ENCODE measurements at regions not wholly inside any gene's neighbourhood (a gene's known extent, or its start where the extent isn't known, plus 50 kb on each side); places are given as distances from the start of the nearest gene placed in this dataset.

- H3K4me3 Mint-ChIP-seq, result no peak overlapping the region
- no peaks in the 10 kb centered on the region for H3K9me3 Mint-ChIP-seq
- H3K4me1 Mint-ChIP-seq (ENCODE audit: low read depth), result no peaks in the 10 kb centered on the region
- no peaks in the 10 kb centered on the region for H3K27me3 Mint-ChIP-seq
- H3K27ac Mint-ChIP-seq, result no peak overlapping the region
- H3K36me3 Mint-ChIP-seq (ENCODE audit: low read depth), result no peaks in the 10 kb centered on the region
These were observed 262.1 kb downstream of the SKIDA1 start for GRCh38 chr10:21263263-21263803.

DNA sequence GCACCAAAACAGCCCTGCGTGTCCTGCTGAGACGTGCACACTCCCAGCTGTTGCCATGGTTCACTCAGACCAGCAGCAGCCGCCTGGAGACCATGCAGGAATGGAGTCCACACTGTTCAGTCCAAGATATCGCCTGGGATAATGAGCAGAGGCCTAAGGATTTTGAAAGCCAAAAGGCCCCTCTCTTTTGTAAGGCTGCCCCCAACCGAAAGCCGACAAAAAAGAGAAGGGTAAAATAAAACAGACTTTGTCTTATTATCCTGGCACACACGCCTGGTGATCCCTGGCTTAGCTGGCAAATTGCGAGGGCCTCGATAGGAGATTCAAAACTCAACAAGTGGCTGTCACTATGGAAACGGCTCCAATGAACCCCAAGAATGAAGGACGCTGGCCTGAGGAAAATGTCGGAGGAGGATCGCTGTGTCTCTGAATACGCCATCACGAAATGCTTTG is 263.6 kb downstream of the SKIDA1 start:
- Mint-ChIP-seq H3K9me3 (no peaks in the 10 kb centered on the region), H3K4me1 (ENCODE audit: low read depth) (no peaks in the 10 kb centered on the region), H3K4me3 (no peak overlapping the region), H3K27me3 (peaks cover under 1% of the 10 kb centered on the region), H3K36me3 (ENCODE audit: low read depth) (no peaks in the 10 kb centered on the region), H3K27ac (no peak overlapping the region)

- Mint-ChIP-seq H3K27me3 (peaks cover 3% of the 10 kb centered on the region), H3K27ac (no peak overlapping the region), H3K9me3 (no peaks in the 10 kb centered on the region), H3K4me1 (ENCODE audit: low read depth) (no peaks in the 10 kb centered on the region), H3K36me3 (ENCODE audit: low read depth) (no peaks in the 10 kb centered on the region), H3K4me3 (no peak overlapping the region)
These were observed 264.9 kb downstream of the SKIDA1 start for GRCh38 chr10:21260506-21261149.

DNA sequence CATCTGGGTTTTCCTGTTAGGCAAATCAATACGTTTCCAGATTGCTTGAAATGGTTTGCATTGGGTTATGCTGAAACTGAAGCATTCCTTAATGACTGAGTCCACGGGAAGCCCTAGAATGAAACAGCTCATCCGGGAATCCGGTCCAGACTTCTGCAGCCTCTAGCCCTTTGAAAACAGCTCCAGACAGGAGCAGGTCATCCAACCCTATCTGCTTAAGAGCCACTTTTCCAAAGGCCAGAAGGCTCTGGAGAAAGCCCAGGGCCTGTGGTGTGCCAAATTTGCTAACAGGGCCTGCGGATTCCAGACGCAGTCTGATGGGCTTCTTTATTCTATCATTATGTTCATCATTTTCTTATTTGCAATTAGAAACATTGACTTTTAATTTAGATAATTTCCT is 265.4 kb downstream of the SKIDA1 start:
- Mint-ChIP-seq H3K36me3 (ENCODE audit: low read depth) (no peaks in the 10 kb centered on the region), H3K4me1 (ENCODE audit: low read depth) (no peaks in the 10 kb centered on the region), H3K4me3 (no peak overlapping the region), H3K27ac (no peak overlapping the region), H3K9me3 (no peaks in the 10 kb centered on the region), H3K27me3 (peaks cover 3% of the 10 kb centered on the region)

DNA sequence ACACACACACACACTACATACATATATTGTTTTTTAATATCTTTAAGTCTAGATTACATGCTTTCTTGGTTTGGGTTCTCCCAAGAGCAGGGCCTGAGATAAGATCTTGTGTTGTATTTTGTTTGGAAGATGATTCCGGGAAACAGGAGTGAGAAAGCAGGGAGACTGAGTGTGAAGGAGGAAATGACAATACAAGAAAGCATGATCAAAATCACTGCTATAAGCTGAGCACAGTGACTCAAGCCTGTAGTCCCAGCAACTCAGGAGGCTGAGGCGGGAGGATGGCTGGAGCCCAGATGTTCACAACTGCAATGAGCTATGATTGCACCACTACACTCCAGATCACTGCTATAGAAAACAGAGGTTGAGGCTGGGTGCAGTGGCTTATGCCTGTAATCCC is 267.6 kb downstream of the SKIDA1 start:
- H3K9me3 Mint-ChIP-seq, result no peaks in the 10 kb centered on the region
- H3K27me3 Mint-ChIP-seq, result peaks cover 3% of the 10 kb centered on the region
- no peak overlapping the region for H3K27ac Mint-ChIP-seq
- no peaks in the 10 kb centered on the region for H3K36me3 Mint-ChIP-seq (ENCODE audit: low read depth)
- H3K4me3 Mint-ChIP-seq, result no peak overlapping the region
- no peaks in the 10 kb centered on the region for H3K4me1 Mint-ChIP-seq (ENCODE audit: low read depth)

DNA sequence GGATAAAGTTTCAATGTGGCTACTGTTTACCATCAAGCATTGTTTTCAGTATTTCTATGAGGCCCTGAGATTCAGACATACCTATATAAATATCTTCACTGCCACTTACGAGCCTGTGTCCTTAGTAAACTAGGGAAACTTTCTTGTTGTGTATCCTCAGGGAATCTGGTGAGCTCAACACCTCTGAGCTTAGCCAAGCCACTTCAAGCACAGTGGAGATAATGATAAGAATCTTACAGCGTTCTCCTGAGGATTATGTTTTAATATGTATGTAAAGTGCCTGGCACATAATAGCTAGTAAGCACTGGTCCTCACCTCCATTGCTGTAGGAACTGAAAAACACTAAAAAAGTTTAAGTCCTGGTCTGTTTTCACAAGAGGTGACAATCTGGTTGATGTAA is 268.3 kb downstream of the SKIDA1 start:
- no peaks in the 10 kb centered on the region for H3K4me1 Mint-ChIP-seq (ENCODE audit: low read depth)
- H3K27me3 Mint-ChIP-seq, result peaks cover 3% of the 10 kb centered on the region
- no peak overlapping the region for H3K4me3 Mint-ChIP-seq
- no peaks in the 10 kb centered on the region for H3K9me3 Mint-ChIP-seq
- H3K36me3 Mint-ChIP-seq (ENCODE audit: low read depth), result no peaks in the 10 kb centered on the region
- H3K27ac Mint-ChIP-seq, result no peak overlapping the region

DNA sequence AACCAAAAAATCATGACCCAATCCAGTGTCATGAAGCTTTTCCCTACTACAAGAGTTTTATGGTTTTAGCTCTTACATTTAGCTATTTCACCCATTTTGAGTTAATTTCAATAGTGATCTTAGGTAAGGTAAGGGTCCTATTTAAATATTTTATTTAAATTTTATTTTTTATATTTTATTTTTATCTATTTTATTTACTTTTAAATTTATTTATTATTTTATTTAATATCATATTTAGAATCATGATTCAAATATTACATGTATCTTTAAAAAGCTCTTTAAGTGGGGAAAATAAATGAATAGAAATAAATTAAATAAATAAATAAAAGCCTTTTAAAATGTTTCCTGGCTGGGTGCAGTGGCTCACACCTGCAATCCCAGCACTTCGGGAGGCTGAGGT is 276.0 kb downstream of the SKIDA1 start:
- H3K9me3 Mint-ChIP-seq, result no peaks in the 10 kb centered on the region

DNA sequence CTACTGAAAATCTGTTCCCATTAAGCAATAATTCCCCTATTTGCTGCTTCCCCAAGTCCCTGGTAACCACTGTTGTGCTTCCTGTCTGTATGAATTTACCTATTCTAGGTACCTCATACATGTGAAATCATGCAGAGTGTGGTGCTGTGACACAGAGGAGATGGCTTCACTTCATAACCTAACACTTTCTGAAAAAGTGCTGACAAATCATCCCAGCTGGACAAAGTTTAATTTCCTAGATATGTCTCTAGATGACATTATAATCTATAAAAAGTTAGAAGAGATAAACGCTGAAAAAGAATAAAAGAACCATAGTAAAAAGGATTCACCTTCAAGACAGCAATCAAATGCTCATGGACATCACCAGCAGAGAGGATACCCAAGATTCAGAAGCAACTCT is 277.9 kb downstream of the SKIDA1 start:
- no peaks in the 10 kb centered on the region for H3K9me3 Mint-ChIP-seq
- H3K4me3 Mint-ChIP-seq, result no peak overlapping the region
- H3K27ac Mint-ChIP-seq, result no peak overlapping the region
- H3K4me1 Mint-ChIP-seq (ENCODE audit: low read depth), result no peaks in the 10 kb centered on the region
- H3K36me3 Mint-ChIP-seq (ENCODE audit: low read depth), result no peaks in the 10 kb centered on the region
- peaks cover 7% of the 10 kb centered on the region for H3K27me3 Mint-ChIP-seq

More for the DNA sequence above, 276.0 kb downstream of the SKIDA1 start:
- Mint-ChIP-seq H3K4me3 (no peak overlapping the region), H3K36me3 (ENCODE audit: low read depth) (no peaks in the 10 kb centered on the region), H3K27me3 (peaks cover 7% of the 10 kb centered on the region), H3K27ac (no peak overlapping the region), H3K4me1 (ENCODE audit: low read depth) (no peaks in the 10 kb centered on the region)

GRCh38 chr10:21246178-21246577 is 279.3 kb downstream of the SKIDA1 start:
- Mint-ChIP-seq H3K27ac (no peak overlapping the region), H3K36me3 (ENCODE audit: low read depth) (no peaks in the 10 kb centered on the region), H3K27me3 (peaks cover 7% of the 10 kb centered on the region), H3K4me1 (ENCODE audit: low read depth) (no peaks in the 10 kb centered on the region), H3K4me3 (no peak overlapping the region), H3K9me3 (no peaks in the 10 kb centered on the region)

DNA sequence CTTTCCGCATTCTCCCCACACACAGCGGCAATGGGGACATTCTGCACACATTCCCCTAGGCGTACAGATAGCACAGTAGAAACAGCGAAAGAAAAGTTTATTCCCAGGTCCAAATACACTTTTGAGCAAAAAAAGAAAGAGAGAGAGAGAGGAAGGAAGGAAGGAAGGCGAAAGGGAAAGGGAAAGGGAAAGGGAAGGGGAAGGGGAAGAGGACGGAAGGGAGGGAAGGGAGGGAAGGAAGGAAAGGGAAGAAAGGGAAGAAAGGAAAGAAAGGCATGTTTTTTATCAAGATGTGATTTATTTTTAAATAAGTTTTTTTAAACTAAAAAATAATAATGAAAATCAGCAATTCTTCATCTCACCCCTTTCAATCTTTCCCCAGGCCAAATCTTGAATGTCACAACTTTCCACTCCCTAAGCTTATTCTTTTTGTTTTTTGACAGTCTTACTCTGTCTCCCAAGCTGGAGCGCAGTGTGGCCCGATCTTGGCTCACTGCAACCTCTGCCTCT is 281.7 kb downstream of the SKIDA1 start:
- no peaks in the 10 kb centered on the region for H3K4me1 Mint-ChIP-seq (ENCODE audit: low read depth)
- no peak overlapping the region for H3K27ac Mint-ChIP-seq
- no peaks in the 10 kb centered on the region for H3K9me3 Mint-ChIP-seq
- H3K4me3 Mint-ChIP-seq, result no peak overlapping the region
- H3K36me3 Mint-ChIP-seq (ENCODE audit: low read depth), result no peaks in the 10 kb centered on the region
- H3K27me3 Mint-ChIP-seq, result peaks cover 7% of the 10 kb centered on the region

DNA sequence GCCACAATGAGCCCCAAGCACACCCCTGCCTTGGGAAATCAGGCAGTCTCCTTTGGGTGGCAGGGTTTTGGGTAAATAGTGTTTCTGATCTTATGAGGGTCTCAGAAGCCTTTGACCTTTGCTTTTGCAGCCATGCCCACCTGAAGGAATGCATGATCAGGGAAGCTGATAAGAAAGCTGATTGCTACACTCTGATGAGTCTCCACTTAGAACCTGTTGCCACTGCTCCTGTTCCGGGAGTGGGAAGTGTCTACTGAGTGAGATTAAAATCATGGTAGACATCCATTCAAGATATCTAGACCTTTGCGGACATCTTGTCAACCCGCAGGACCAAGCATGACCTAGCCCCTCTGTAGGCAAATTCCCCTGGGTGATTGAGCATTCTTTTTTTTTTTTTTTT is 282.6 kb downstream of the SKIDA1 start:
- Mint-ChIP-seq H3K4me1 (ENCODE audit: low read depth) (no peaks in the 10 kb centered on the region), H3K9me3 (no peaks in the 10 kb centered on the region), H3K36me3 (ENCODE audit: low read depth) (no peaks in the 10 kb centered on the region), H3K27ac (no peak overlapping the region), H3K4me3 (no peak overlapping the region), H3K27me3 (peaks cover 7% of the 10 kb centered on the region)

GRCh38 chr10:21238717-21239116 is 286.8 kb downstream of the SKIDA1 start:
- H3K4me1 Mint-ChIP-seq (ENCODE audit: low read depth), result no peaks in the 10 kb centered on the region
- no peak overlapping the region for H3K27ac Mint-ChIP-seq
- no peaks in the 10 kb centered on the region for H3K9me3 Mint-ChIP-seq
- no peak overlapping the region for H3K4me3 Mint-ChIP-seq
- no peaks in the 10 kb centered on the region for H3K27me3 Mint-ChIP-seq
- H3K36me3 Mint-ChIP-seq (ENCODE audit: low read depth), result no peaks in the 10 kb centered on the region

GRCh38 chr10:21238044-21238443 is 287.4 kb downstream of the SKIDA1 start:
- Mint-ChIP-seq H3K36me3 (ENCODE audit: low read depth) (no peaks in the 10 kb centered on the region), H3K4me1 (ENCODE audit: low read depth) (no peaks in the 10 kb centered on the region), H3K27me3 (no peaks in the 10 kb centered on the region), H3K27ac (no peak overlapping the region), H3K9me3 (no peaks in the 10 kb centered on the region), H3K4me3 (no peak overlapping the region)

- H3K9me3 Mint-ChIP-seq, result no peaks in the 10 kb centered on the region
- H3K4me3 Mint-ChIP-seq, result no peak overlapping the region
- H3K4me1 Mint-ChIP-seq (ENCODE audit: low read depth), result no peaks in the 10 kb centered on the region
- peaks cover 4% of the 10 kb centered on the region for H3K27me3 Mint-ChIP-seq
- no peak overlapping the region for H3K27ac Mint-ChIP-seq
- no peaks in the 10 kb centered on the region for H3K36me3 Mint-ChIP-seq (ENCODE audit: low read depth)
These were observed 290.7 kb downstream of the SKIDA1 start for GRCh38 chr10:21234761-21235160.

DNA sequence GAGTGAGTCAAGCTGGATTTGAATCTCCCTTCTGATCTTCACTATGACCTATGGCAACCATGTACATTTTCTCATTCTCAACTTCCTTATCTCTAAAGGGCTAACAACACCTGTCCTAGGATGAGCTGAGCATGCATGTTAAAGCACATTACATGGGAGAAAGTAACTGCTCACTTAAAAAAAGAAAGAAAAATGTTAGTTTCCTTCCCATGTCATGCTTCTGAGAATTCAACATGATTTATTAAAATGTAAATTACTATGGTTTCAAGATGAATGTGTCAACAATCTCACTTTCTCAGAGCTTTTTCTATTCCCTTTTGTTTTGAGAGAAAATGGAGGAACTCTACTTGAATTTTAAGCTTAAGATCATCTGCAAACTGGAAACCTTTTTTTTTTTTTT is 295.3 kb downstream of the SKIDA1 start:
- Mint-ChIP-seq H3K4me1 (ENCODE audit: low read depth) (no peaks in the 10 kb centered on the region), H3K4me3 (no peak overlapping the region), H3K9me3 (no peaks in the 10 kb centered on the region), H3K36me3 (ENCODE audit: low read depth) (no peaks in the 10 kb centered on the region), H3K27ac (no peak overlapping the region), H3K27me3 (peaks cover 4% of the 10 kb centered on the region)
